ENCODE measurements at regions not wholly inside any gene's neighbourhood (a gene's known extent, or its start where the extent isn't known, plus 50 kb on each side); places are given as distances from the start of the nearest gene placed in this dataset.

- ChIA-PET POLR2A (no interaction called here), CTCF (no interaction called here)
- H3K27me3 ChIP-seq (ENCODE audit: control insufficient read depth, insufficient read depth, low read length), result 0 out of 2 replicates have a peak, but pooled peaks cover 1% of the 10 kb centered on the region
- no peak for TF ChIP-seq CTCF (IDR thresholded peaks at IDR 0.05; ENCODE audit: insufficient read depth, low read depth, low read length)
- no peak overlapping the region for H3K4me3 ChIP-seq (ENCODE audit: low read depth, low read length)
- no peak for DNase-seq (ENCODE audit: low read depth)
- H3K36me3 ChIP-seq (ENCODE audit: control insufficient read depth, insufficient read depth, low read length), result no peaks in the 10 kb centered on the region
These were observed 75.3 kb upstream of the COL5A1 start for GRCh38 chr9:134566196-134566847.

- CTCF ChIA-PET, result no interaction called here
- H3K27me3 ChIP-seq (ENCODE audit: control insufficient read depth, insufficient read depth, low read length), result no peaks in the 10 kb centered on the region
- no peak overlapping the region for H3K4me3 ChIP-seq (ENCODE audit: low read depth, low read length)
- TF ChIP-seq CTCF (IDR thresholded peaks at IDR 0.05; ENCODE audit: insufficient read depth, low read depth, low read length), result no peak
- no peak for DNase-seq (ENCODE audit: low read depth)
- POLR2A ChIA-PET, result no interaction called here
- no peaks in the 10 kb centered on the region for H3K36me3 ChIP-seq (ENCODE audit: control insufficient read depth, insufficient read depth, low read length)
These were observed 74.7 kb upstream of the COL5A1 start for GRCh38 chr9:134566936-134567335.

- DNase-seq (ENCODE audit: low read depth), result no peak
- POLR2A ChIA-PET, result no interaction called here
- CTCF ChIA-PET, result interaction anchor here (0.9 kb wide), 1 partner anchor 9 kb away, joined by 3 read pairs; no protein-coding TSS in a partner anchor
- H3K27me3 ChIP-seq (ENCODE audit: control insufficient read depth, insufficient read depth, low read length), result no peaks in the 10 kb centered on the region
- TF ChIP-seq CTCF (IDR thresholded peaks at IDR 0.05; ENCODE audit: insufficient read depth, low read depth, low read length), result no peak
- no peak overlapping the region for H3K4me3 ChIP-seq (ENCODE audit: low read depth, low read length)
- no peaks in the 10 kb centered on the region for H3K36me3 ChIP-seq (ENCODE audit: control insufficient read depth, insufficient read depth, low read length)
These were observed 73.5 kb upstream of the COL5A1 start for GRCh38 chr9:134568116-134568515.

GRCh38 chr9:134568811-134569210 is 72.8 kb upstream of the COL5A1 start:
- TF ChIP-seq CTCF (IDR thresholded peaks at IDR 0.05; ENCODE audit: insufficient read depth, low read depth, low read length), result no peak
- DNase-seq (ENCODE audit: low read depth), result no peak
- CTCF ChIA-PET, result no interaction called here
- POLR2A ChIA-PET, result no interaction called here
- Histone ChIP-seq H3K27me3 (ENCODE audit: control insufficient read depth, insufficient read depth, low read length) (no peaks in the 10 kb centered on the region), H3K36me3 (ENCODE audit: control insufficient read depth, insufficient read depth, low read length) (no peaks in the 10 kb centered on the region), H3K4me3 (ENCODE audit: low read depth, low read length) (no peak overlapping the region)

GRCh38 chr9:134569626-134570025 is 72.0 kb upstream of the COL5A1 start:
- Histone ChIP-seq H3K27me3 (ENCODE audit: control insufficient read depth, insufficient read depth, low read length) (no peaks in the 10 kb centered on the region), H3K36me3 (ENCODE audit: control insufficient read depth, insufficient read depth, low read length) (no peaks in the 10 kb centered on the region), H3K4me3 (ENCODE audit: low read depth, low read length) (no peak overlapping the region)
- POLR2A ChIA-PET, result no interaction called here
- no peak for DNase-seq (ENCODE audit: low read depth)
- CTCF ChIA-PET, result interaction anchor here (1.5 kb wide), 1 partner anchor 14 kb away, joined by 5 read pairs; no protein-coding TSS in a partner anchor
- no peak for TF ChIP-seq CTCF (IDR thresholded peaks at IDR 0.05; ENCODE audit: insufficient read depth, low read depth, low read length)
